HCT116 (cell line): ENCODE measurements at regions not wholly inside any gene's neighbourhood (a gene's known extent, or its start where the extent isn't known, plus 50 kb on each side); places are given as distances from the start of the nearest gene placed in this dataset.

Source experiments
- ATAC-seq: fragments of 200-7000 bp; cut with Tn5 transposase; 2 replicates; pipeline ENCODE4 v1.9.1; 2020; ENCODE audit warnings: mild to moderate bottlenecking, moderate library complexity
- BruUV-seq: library from RNA; stranded (reverse); fragments of 400-500 nt; replicated peaks from 2 replicates; lab custom pipeline; 2021; lab: Mats Ljungman, UMichigan
- CTCF ChIA-PET: fragments of 300-600 bp; sonication (Branson Sonifier 250); formaldehyde crosslinking; loops from one replicate; lab custom pipeline; 2021; ENCODE audit warnings: antibody characterized with exemption; lab: Charles Lee
- POLR2A ChIA-PET: fragments of 300-600, 350-600 bp; sonication (Branson Sonifier 250); formaldehyde crosslinking; loops from one replicate; lab custom pipeline; 2021; ENCODE audit warnings: antibody characterized with exemption; lab: Charles Lee
- RAD21 ChIA-PET, 2 experiments: fragments of 300-600 bp; sonication (Branson Sonifier 250); formaldehyde crosslinking; loops; one replicate each; lab custom pipeline; 2023; ENCODE audit warnings: low total read pairs in 2 of 2; ENCODE audit not compliant: uncharacterized antibody in 2 of 2, unreplicated experiment in 2 of 2, low non-redundant PET in 1 of 2; lab: Charles Lee
- DNase-seq: peaks from one replicate; pipeline ENCODE4 v3.0.0-alpha.2; 2010; ENCODE audit warnings: low read depth, low spot score
- H2AFZ ChIP-seq: fragments of 200-600 bp; shearing (Covaris generic), sonication (generic); 2 replicates; pipeline ENCODE4 v1.6.1; 2017; ENCODE audit warnings: low read depth, mixed run types, mixed read lengths, antibody characterized with exemption, low read length; ENCODE audit not compliant: poor library complexity, severe bottlenecking
- H3K27ac ChIP-seq: 2 replicates; pipeline ENCODE4 v1.5.1; 2012; ENCODE audit warnings: low read depth, low read length
- H3K27me3 ChIP-seq: fragments of 200-600 bp; sonication (generic); 2 replicates; pipeline ENCODE4 v1.6.1; 2016; ENCODE audit warnings: mixed run types, low read length, mixed read lengths; ENCODE audit not compliant: insufficient read depth
- H3K36me3 ChIP-seq, 2 experiments: fragments of 200-500 bp in 1 of 2; fragments of 200-600 bp in 1 of 2; sonication (Bioruptor generic) in 1 of 2; sonication (generic) in 1 of 2; 2 replicates each; pipeline versions ENCODE4 v1.5.1 to v1.6.1; 2014 to 2016; ENCODE audit warnings: low read length in 2 of 2, inconsistent platforms in 1 of 2, mixed read lengths in 1 of 2, mixed run types in 1 of 2; ENCODE audit not compliant: insufficient read depth in 2 of 2, control insufficient read depth in 1 of 2
- H3K4me1 ChIP-seq, 2 experiments: fragments of 200-600 bp in 1 of 2; sonication (generic) in 1 of 2; 2 replicates each; pipeline versions ENCODE4 v1.5.1 to v1.6.1; 2012 to 2017; ENCODE audit warnings: low read length in 2 of 2, inconsistent platforms in 1 of 2, mild to moderate bottlenecking in 1 of 2, mixed read lengths in 1 of 2, mixed run types in 1 of 2, moderate library complexity in 1 of 2; ENCODE audit not compliant: insufficient read depth in 2 of 2, control insufficient read depth in 1 of 2
- H3K4me2 ChIP-seq: fragments of 200-600 bp; sonication (generic); 2 replicates; pipeline ENCODE4 v1.6.1; 2017; ENCODE audit warnings: mixed run types, low read length, mixed read lengths
- H3K4me3 ChIP-seq, 2 experiments: fragments of 200-600 bp in 1 of 2; sonication (generic) in 1 of 2; replicated peaks in 1 of 2; 2 replicates each; pipeline ENCODE4 v1.5.1; 2011 to 2016; ENCODE audit warnings: low read length in 2 of 2, control low read depth in 1 of 2, low read depth in 1 of 2, mild to moderate bottlenecking in 1 of 2, mixed read lengths in 1 of 2, mixed run types in 1 of 2
- H3K79me2 ChIP-seq: fragments of 200-600 bp; sonication (generic); 2 replicates; pipeline ENCODE4 v1.6.1; 2017; ENCODE audit warnings: mild to moderate bottlenecking, mixed run types, low read length, moderate library complexity, mixed read lengths; ENCODE audit not compliant: insufficient read depth
- H3K9ac ChIP-seq: fragments of 200-600 bp; sonication (generic); 2 replicates; pipeline ENCODE4 v1.6.1; 2016; ENCODE audit warnings: low read length, mixed read lengths
- H3K9me2 ChIP-seq: fragments of 200-600 bp; sonication (generic), shearing (Covaris generic); 2 replicates; pipeline ENCODE4 v1.6.1; 2017; ENCODE audit warnings: mixed run types, mild to moderate bottlenecking, moderate library complexity; ENCODE audit not compliant: insufficient read depth
- H3K9me3 ChIP-seq, 2 experiments: fragments of 200-500 bp in 1 of 2; fragments of 200-600 bp in 1 of 2; sonication (Bioruptor generic) in 1 of 2; sonication (generic) in 1 of 2; 2 replicates each; pipeline ENCODE4 v1.6.1; 2014 to 2017; ENCODE audit warnings: low read length in 2 of 2, mixed read lengths in 2 of 2, inconsistent platforms in 1 of 2, low read depth in 1 of 2, mild to moderate bottlenecking in 1 of 2, mixed run types in 1 of 2, moderate library complexity in 1 of 2; ENCODE audit not compliant: control insufficient read depth in 1 of 2, insufficient read depth in 1 of 2
- H4K20me1 ChIP-seq: fragments of 200-600 bp; sonication (generic), shearing (Covaris generic); 2 replicates; pipeline ENCODE4 v1.6.1; 2017; ENCODE audit warnings: mixed run types, mild to moderate bottlenecking, moderate library complexity; ENCODE audit not compliant: insufficient read depth
- CBX3 ChIP-seq: IDR thresholded peaks from 2 replicates; pipeline ENCODE4 v1.6.1; 2012; ENCODE audit warnings: low read depth
- CEBPB ChIP-seq: IDR thresholded peaks from 2 replicates; pipeline ENCODE4 v1.6.1; 2012; ENCODE audit warnings: low read depth
- EGR1 ChIP-seq: IDR thresholded peaks from 2 replicates; pipeline ENCODE4 v1.6.1; 2012; ENCODE audit warnings: low read depth
- ELF1 ChIP-seq: IDR thresholded peaks from 2 replicates; pipeline ENCODE4 v1.6.1; 2012; ENCODE audit warnings: low read depth, borderline replicate concordance
- EZH2 ChIP-seq: fragments of 200-600 bp; sonication (generic); IDR thresholded peaks from 2 replicates; pipeline ENCODE4 v1.6.1; 2017; ENCODE audit warnings: antibody characterized with exemption, mixed run types
- EZH2phosphoT487 ChIP-seq: fragments of 200-600 bp; IDR thresholded peaks from 2 replicates; pipeline ENCODE4 v1.6.1; 2018; ENCODE audit warnings: antibody characterized with exemption, borderline replicate concordance
- FOSL1 ChIP-seq: IDR thresholded peaks from 2 replicates; pipeline ENCODE4 v1.6.1; 2012; ENCODE audit warnings: low read depth
- JUND ChIP-seq: IDR thresholded peaks from 2 replicates; pipeline ENCODE4 v1.6.1; 2012
- POLR2A ChIP-seq: IDR thresholded peaks from 2 replicates; pipeline ENCODE4 v1.7.0; 2011; ENCODE audit warnings: borderline replicate concordance; ENCODE audit not compliant: insufficient read depth, insufficient read length; ENCODE audit errors: extremely low read depth
- POLR2AphosphoS5 ChIP-seq: IDR thresholded peaks from 2 replicates; pipeline ENCODE4 v1.6.1; 2011; ENCODE audit warnings: mild to moderate bottlenecking, low read depth, low read length, moderate library complexity
- RAD21 ChIP-seq: IDR thresholded peaks from 2 replicates; pipeline ENCODE4 v1.6.1; 2012; ENCODE audit warnings: low read depth, mild to moderate bottlenecking
- SIN3A ChIP-seq: IDR thresholded peaks from 2 replicates; pipeline ENCODE4 v1.6.1; 2012; ENCODE audit warnings: low read depth
- SP1 ChIP-seq: IDR thresholded peaks from 2 replicates; pipeline ENCODE4 v1.6.1; 2012; ENCODE audit warnings: low read depth
- SRF ChIP-seq: IDR thresholded peaks from 2 replicates; pipeline ENCODE4 v1.6.1; 2012; ENCODE audit warnings: low read depth
- YY1 ChIP-seq: IDR thresholded peaks from 2 replicates; pipeline ENCODE4 v1.6.1; 2011; ENCODE audit warnings: low read length, low read depth, moderate library complexity, mild to moderate bottlenecking; ENCODE audit not compliant: insufficient replicate concordance; ENCODE audit errors: extremely low read depth
- ZFX ChIP-seq: fragments of 450-650 bp; IDR thresholded peaks from 2 replicates; pipeline ENCODE4 v1.6.1; 2017
- ZNF274 ChIP-seq: fragments of 200-500 bp; sonication (Bioruptor generic); IDR thresholded peaks from 2 replicates; pipeline ENCODE4 v1.6.1; 2014; ENCODE audit warnings: mild to moderate bottlenecking, low read depth, low read length, inconsistent platforms
- intact Hi-C: fragments of 100-400 bp; cut with micrococcal nuclease; formaldehyde crosslinking; loops from 2 replicates; pipeline ENCODE4 v1.10.0; 2022
- TF ChIP-seq, protein P1 (sequence below): IDR thresholded peaks from 2 replicates; pipeline ENCODE4 v1.6.1; 2012; ENCODE audit warnings: low read depth
- TF ChIP-seq, protein P2 (sequence below): IDR thresholded peaks from 2 replicates; pipeline ENCODE4 v1.6.1; 2011; ENCODE audit warnings: mild to moderate bottlenecking, low read length, moderate library complexity; ENCODE audit not compliant: insufficient replicate concordance; ENCODE audit errors: extremely low read depth
- TF ChIP-seq, protein P3 (sequence below): IDR thresholded peaks from 2 replicates; pipeline ENCODE4 v1.6.1; 2012

DNA sequence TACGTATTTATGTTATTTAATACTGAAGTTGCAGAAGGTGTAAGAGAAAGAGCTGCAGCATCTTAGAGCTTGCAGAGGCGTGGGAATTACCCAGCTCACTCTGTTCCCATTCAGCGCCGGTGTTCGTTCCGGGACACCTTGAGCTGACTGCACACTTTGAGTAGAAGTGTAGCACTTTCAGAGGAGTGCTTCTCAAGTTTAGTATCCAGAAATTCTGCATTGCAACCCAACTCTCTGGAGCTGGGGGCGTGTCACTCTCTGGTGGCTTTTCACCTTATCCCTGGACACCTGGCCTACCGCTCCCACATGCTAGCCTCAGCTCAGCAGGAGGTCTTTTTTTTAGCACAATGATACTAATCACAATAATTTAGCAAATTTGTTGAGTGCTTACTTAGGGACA, 66.4 kb upstream of the SHH start:
- H3K4me3 ChIP-seq = no peak overlapping the region
- H3K4me1 ChIP-seq = no peaks in the 10 kb centered on the region
- no peak overlapping the region for H3K4me2 ChIP-seq
- ChIA-PET CTCF (no interaction called here), RAD21 (no interaction called here), POLR2A (no interaction called here)
- intact Hi-C loops = no loop called here
- DNase-seq (no peak), ATAC-seq (no peak)
- no peak overlapping the region for H3K27ac ChIP-seq
- no peaks in the 10 kb centered on the region for H4K20me1 ChIP-seq
- TF ChIP-seq EZH2phosphoT487 (no peak), SIN3A (no peak), EGR1 (no peak), ZFX (no peak), EZH2 (no peak), ZNF274 (no peak), CEBPB (no peak), CBX3 (no peak), SRF (no peak), FOSL1 (no peak), JUND (no peak), POLR2AphosphoS5 (no peak), SP1 (no peak), POLR2A (no peak), YY1 (no peak), RAD21 (no peak), ELF1 (no peak)
- TF ChIP-seq, protein P1, sequence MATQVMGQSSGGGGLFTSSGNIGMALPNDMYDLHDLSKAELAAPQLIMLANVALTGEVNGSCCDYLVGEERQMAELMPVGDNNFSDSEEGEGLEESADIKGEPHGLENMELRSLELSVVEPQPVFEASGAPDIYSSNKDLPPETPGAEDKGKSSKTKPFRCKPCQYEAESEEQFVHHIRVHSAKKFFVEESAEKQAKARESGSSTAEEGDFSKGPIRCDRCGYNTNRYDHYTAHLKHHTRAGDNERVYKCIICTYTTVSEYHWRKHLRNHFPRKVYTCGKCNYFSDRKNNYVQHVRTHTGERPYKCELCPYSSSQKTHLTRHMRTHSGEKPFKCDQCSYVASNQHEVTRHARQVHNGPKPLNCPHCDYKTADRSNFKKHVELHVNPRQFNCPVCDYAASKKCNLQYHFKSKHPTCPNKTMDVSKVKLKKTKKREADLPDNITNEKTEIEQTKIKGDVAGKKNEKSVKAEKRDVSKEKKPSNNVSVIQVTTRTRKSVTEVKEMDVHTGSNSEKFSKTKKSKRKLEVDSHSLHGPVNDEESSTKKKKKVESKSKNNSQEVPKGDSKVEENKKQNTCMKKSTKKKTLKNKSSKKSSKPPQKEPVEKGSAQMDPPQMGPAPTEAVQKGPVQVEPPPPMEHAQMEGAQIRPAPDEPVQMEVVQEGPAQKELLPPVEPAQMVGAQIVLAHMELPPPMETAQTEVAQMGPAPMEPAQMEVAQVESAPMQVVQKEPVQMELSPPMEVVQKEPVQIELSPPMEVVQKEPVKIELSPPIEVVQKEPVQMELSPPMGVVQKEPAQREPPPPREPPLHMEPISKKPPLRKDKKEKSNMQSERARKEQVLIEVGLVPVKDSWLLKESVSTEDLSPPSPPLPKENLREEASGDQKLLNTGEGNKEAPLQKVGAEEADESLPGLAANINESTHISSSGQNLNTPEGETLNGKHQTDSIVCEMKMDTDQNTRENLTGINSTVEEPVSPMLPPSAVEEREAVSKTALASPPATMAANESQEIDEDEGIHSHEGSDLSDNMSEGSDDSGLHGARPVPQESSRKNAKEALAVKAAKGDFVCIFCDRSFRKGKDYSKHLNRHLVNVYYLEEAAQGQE = no peak
- TF ChIP-seq, protein P2, sequence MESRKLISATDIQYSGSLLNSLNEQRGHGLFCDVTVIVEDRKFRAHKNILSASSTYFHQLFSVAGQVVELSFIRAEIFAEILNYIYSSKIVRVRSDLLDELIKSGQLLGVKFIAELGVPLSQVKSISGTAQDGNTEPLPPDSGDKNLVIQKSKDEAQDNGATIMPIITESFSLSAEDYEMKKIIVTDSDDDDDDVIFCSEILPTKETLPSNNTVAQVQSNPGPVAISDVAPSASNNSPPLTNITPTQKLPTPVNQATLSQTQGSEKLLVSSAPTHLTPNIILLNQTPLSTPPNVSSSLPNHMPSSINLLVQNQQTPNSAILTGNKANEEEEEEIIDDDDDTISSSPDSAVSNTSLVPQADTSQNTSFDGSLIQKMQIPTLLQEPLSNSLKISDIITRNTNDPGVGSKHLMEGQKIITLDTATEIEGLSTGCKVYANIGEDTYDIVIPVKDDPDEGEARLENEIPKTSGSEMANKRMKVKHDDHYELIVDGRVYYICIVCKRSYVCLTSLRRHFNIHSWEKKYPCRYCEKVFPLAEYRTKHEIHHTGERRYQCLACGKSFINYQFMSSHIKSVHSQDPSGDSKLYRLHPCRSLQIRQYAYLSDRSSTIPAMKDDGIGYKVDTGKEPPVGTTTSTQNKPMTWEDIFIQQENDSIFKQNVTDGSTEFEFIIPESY = no peak
- TF ChIP-seq, protein P3, sequence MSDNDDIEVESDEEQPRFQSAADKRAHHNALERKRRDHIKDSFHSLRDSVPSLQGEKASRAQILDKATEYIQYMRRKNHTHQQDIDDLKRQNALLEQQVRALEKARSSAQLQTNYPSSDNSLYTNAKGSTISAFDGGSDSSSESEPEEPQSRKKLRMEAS = no peak
- no peaks in the 10 kb centered on the region for H3K36me3 ChIP-seq
- H3K79me2 ChIP-seq = no peaks in the 10 kb centered on the region
- H3K9ac ChIP-seq = no peak overlapping the region
- H3K27me3 ChIP-seq = no peaks in the 10 kb centered on the region
- BruUV-seq = no TSS peak
- no peaks in the 10 kb centered on the region for H3K9me2 ChIP-seq
- no peaks in the 10 kb centered on the region for H3K9me3 ChIP-seq
- H2AFZ ChIP-seq = no peak overlapping the region
